ENCODE measurements at regions not wholly inside any gene's neighbourhood (a gene's known extent, or its start where the extent isn't known, plus 50 kb on each side); places are given as distances from the start of the nearest gene placed in this dataset.

GRCh38 chr14:30456296-30456695 is 102.7 kb upstream of the G2E3 start:
- TF ChIP-seq YY1 (IDR thresholded peaks at IDR 0.05; ENCODE audit: insufficient read depth, insufficient read length) (no peak), ZNF274 (IDR thresholded peaks at IDR 0.05; ENCODE audit: low read depth, low read length) (no peak), SUZ12 (IDR thresholded peaks at IDR 0.05; ENCODE audit: extremely low read depth, insufficient read depth, insufficient read length) (no peak)

Measured in NT2/D1 (cell line).